ENCODE measurements at regions not wholly inside any gene's neighbourhood (a gene's known extent, or its start where the extent isn't known, plus 50 kb on each side); places are given as distances from the start of the nearest gene placed in this dataset.

GRCh38 chr18:33866386-33866785 is 288.4 kb downstream of the ASXL3 start:
- FAIRE-seq = no peak
- no peak for DNase-seq (ENCODE audit: low spot score)

GRCh38 chr18:33863912-33864311 is 285.9 kb downstream of the ASXL3 start:
- FAIRE-seq = no peak

GRCh38 chr18:33854827-33855139 is 276.8 kb downstream of the ASXL3 start:
- no peak for DNase-seq (ENCODE audit: low spot score)
- FAIRE-seq = no peak

More at GRCh38 chr18:33863912-33864311, 285.9 kb downstream of the ASXL3 start:
- no peak for DNase-seq (ENCODE audit: low spot score)

- FAIRE-seq = no peak
- no peak for DNase-seq (ENCODE audit: low spot score)
Measured at GRCh38 chr18:33854086-33854826, 276.2 kb downstream of the ASXL3 start.

GRCh38 chr18:33853187-33853586 is 275.2 kb downstream of the ASXL3 start:
- DNase-seq (ENCODE audit: low spot score) (no peak), FAIRE-seq (no peak)

- DNase-seq (ENCODE audit: low spot score) (no peak), FAIRE-seq (no peak)
Measured at GRCh38 chr18:33851546-33852078, 273.6 kb downstream of the ASXL3 start.

GRCh38 chr18:33849731-33850130 is 271.7 kb downstream of the ASXL3 start:
- no peak for FAIRE-seq
- no peak for DNase-seq (ENCODE audit: low spot score)

- DNase-seq (ENCODE audit: low spot score) (no peak), FAIRE-seq (no peak)
Measured at GRCh38 chr18:33844232-33844631, 266.2 kb downstream of the ASXL3 start.

GRCh38 chr18:33841221-33841967 is 263.4 kb downstream of the ASXL3 start:
- no peak for DNase-seq (ENCODE audit: low spot score)
- no peak for FAIRE-seq

GRCh38 chr18:33840212-33840593 is 262.2 kb downstream of the ASXL3 start:
- DNase-seq (ENCODE audit: low spot score) (no peak), FAIRE-seq (no peak)

GRCh38 chr18:33839452-33840211 is 261.6 kb downstream of the ASXL3 start:
- FAIRE-seq (no peak), DNase-seq (ENCODE audit: low spot score) (peak; percentile 11)

- no peak for DNase-seq (ENCODE audit: low spot score)
- FAIRE-seq = no peak
Measured at GRCh38 chr18:33838054-33838453, 260.0 kb downstream of the ASXL3 start.

- FAIRE-seq = no peak
- no peak for DNase-seq (ENCODE audit: low spot score)
Measured at GRCh38 chr18:33837191-33837590, 259.2 kb downstream of the ASXL3 start.

- FAIRE-seq = no peak
Measured at GRCh38 chr18:33836564-33836963, 258.5 kb downstream of the ASXL3 start.

GRCh38 chr18:33835419-33835818 is 257.4 kb downstream of the ASXL3 start:
- FAIRE-seq (no peak), DNase-seq (ENCODE audit: low spot score) (no peak)

More at GRCh38 chr18:33836564-33836963, 258.5 kb downstream of the ASXL3 start:
- no peak for DNase-seq (ENCODE audit: low spot score)

GRCh38 chr18:33833842-33834241 is 255.8 kb downstream of the ASXL3 start:
- FAIRE-seq (no peak), DNase-seq (ENCODE audit: low spot score) (no peak)

GRCh38 chr18:33831424-33831823 is 253.4 kb downstream of the ASXL3 start:
- FAIRE-seq = no peak

GRCh38 chr18:33830213-33830612 is 252.2 kb downstream of the ASXL3 start:
- DNase-seq (ENCODE audit: low spot score) = no peak
- FAIRE-seq = no peak

More at GRCh38 chr18:33831424-33831823, 253.4 kb downstream of the ASXL3 start:
- no peak for DNase-seq (ENCODE audit: low spot score)

GRCh38 chr18:33828949-33829348 is 250.9 kb downstream of the ASXL3 start:
- FAIRE-seq (no peak), DNase-seq (ENCODE audit: low spot score) (no peak)

- FAIRE-seq (no peak), DNase-seq (ENCODE audit: low spot score) (no peak)
Measured at GRCh38 chr18:33826151-33826550, 248.1 kb downstream of the ASXL3 start.

GRCh38 chr18:33821503-33821902 is 243.5 kb downstream of the ASXL3 start:
- FAIRE-seq (no peak), DNase-seq (ENCODE audit: low spot score) (no peak)
